ENCODE measurements at regions not wholly inside any gene's neighbourhood (a gene's known extent, or its start where the extent isn't known, plus 50 kb on each side); places are given as distances from the start of the nearest gene placed in this dataset.
"Not testable (repeated sequence)": the region's sequence is repeated elsewhere in the genome, so short reads cannot be mapped to it uniquely, and the experiment has no call there.

- Histone ChIP-seq H3K79me2 (ENCODE audit: insufficient read depth, low read depth) (no peaks in the 10 kb centered on the region), H3K9ac (no peak overlapping the region), H3K27me3 (ENCODE audit: insufficient read depth, low read depth) (no peaks in the 10 kb centered on the region), H2AFZ (ENCODE audit: low read depth) (no peak overlapping the region), H3K36me3 (ENCODE audit: insufficient read depth) (no peaks in the 10 kb centered on the region), H3K4me2 (no peak overlapping the region), H3K4me1 (ENCODE audit: low read depth, poor library complexity, severe bottlenecking) (no peaks in the 10 kb centered on the region), H4K20me1 (ENCODE audit: insufficient read depth) (no peaks in the 10 kb centered on the region), H3K4me3 (IDR thresholded peaks at IDR 0.05; ENCODE audit: insufficient read depth, low read depth, low read length) (no peak overlapping the region), H3K27ac (no peak overlapping the region)
- no peak for TF ChIP-seq CTCF (conservative IDR thresholded peaks at IDR 0.05; ENCODE audit: low read depth, low read length)
Measured at GRCh38 chr5:98333921-98334320, 439.5 kb upstream of the RGMB start.

GRCh38 chr5:98334946-98335345 lies 438.5 kb upstream of the RGMB start:
- no peaks in the 10 kb centered on the region for H3K4me1 ChIP-seq (ENCODE audit: low read depth, poor library complexity, severe bottlenecking)
- no peak overlapping the region for H2AFZ ChIP-seq (ENCODE audit: low read depth)
- H3K36me3 ChIP-seq (ENCODE audit: insufficient read depth), result no peaks in the 10 kb centered on the region
- no peak for TF ChIP-seq CTCF (conservative IDR thresholded peaks at IDR 0.05; ENCODE audit: low read depth, low read length)
- no peak overlapping the region for H3K4me3 ChIP-seq (IDR thresholded peaks at IDR 0.05; ENCODE audit: insufficient read depth, low read depth, low read length)
- no peaks in the 10 kb centered on the region for H3K27me3 ChIP-seq (ENCODE audit: insufficient read depth, low read depth)
- no peak overlapping the region for H3K4me2 ChIP-seq
- H3K9ac ChIP-seq, result no peak overlapping the region
- no peaks in the 10 kb centered on the region for H3K79me2 ChIP-seq (ENCODE audit: insufficient read depth, low read depth)
- no peak overlapping the region for H3K27ac ChIP-seq
- no peaks in the 10 kb centered on the region for H4K20me1 ChIP-seq (ENCODE audit: insufficient read depth)

- Histone ChIP-seq H3K79me2 (ENCODE audit: insufficient read depth, low read depth) (no peaks in the 10 kb centered on the region), H3K4me3 (IDR thresholded peaks at IDR 0.05; ENCODE audit: insufficient read depth, low read depth, low read length) (no peak overlapping the region), H3K36me3 (ENCODE audit: insufficient read depth) (no peaks in the 10 kb centered on the region), H3K4me2 (no peak overlapping the region), H4K20me1 (ENCODE audit: insufficient read depth) (no peaks in the 10 kb centered on the region), H3K9ac (no peak overlapping the region), H2AFZ (ENCODE audit: low read depth) (no peak overlapping the region), H3K27ac (no peak overlapping the region), H3K27me3 (ENCODE audit: insufficient read depth, low read depth) (no peaks in the 10 kb centered on the region), H3K4me1 (ENCODE audit: low read depth, poor library complexity, severe bottlenecking) (no peaks in the 10 kb centered on the region)
- no peak for TF ChIP-seq CTCF (conservative IDR thresholded peaks at IDR 0.05; ENCODE audit: low read depth, low read length)
Measured at GRCh38 chr5:98339141-98339848, 434.2 kb upstream of the RGMB start.

GRCh38 chr5:98341038-98342032 lies 432.1 kb upstream of the RGMB start:
- Histone ChIP-seq H3K4me2 (no peak overlapping the region), H3K36me3 (ENCODE audit: insufficient read depth) (no peaks in the 10 kb centered on the region), H2AFZ (ENCODE audit: low read depth) (no peak overlapping the region), H3K9ac (no peak overlapping the region), H4K20me1 (ENCODE audit: insufficient read depth) (no peaks in the 10 kb centered on the region), H3K4me3 (IDR thresholded peaks at IDR 0.05; ENCODE audit: insufficient read depth, low read depth, low read length) (no peak overlapping the region), H3K27ac (no peak overlapping the region), H3K79me2 (ENCODE audit: insufficient read depth, low read depth) (no peaks in the 10 kb centered on the region), H3K4me1 (ENCODE audit: low read depth, poor library complexity, severe bottlenecking) (no peaks in the 10 kb centered on the region), H3K27me3 (ENCODE audit: insufficient read depth, low read depth) (no peaks in the 10 kb centered on the region)
- TF ChIP-seq CTCF (conservative IDR thresholded peaks at IDR 0.05; ENCODE audit: low read depth, low read length), result no peak

GRCh38 chr5:98342958-98343660 lies 430.4 kb upstream of the RGMB start:
- H3K36me3 ChIP-seq (ENCODE audit: insufficient read depth); H3K4me2 ChIP-seq; H3K27me3 ChIP-seq (ENCODE audit: insufficient read depth, low read depth); H4K20me1 ChIP-seq (ENCODE audit: insufficient read depth); H3K9ac ChIP-seq; H3K27ac ChIP-seq; H2AFZ ChIP-seq (ENCODE audit: low read depth); H3K4me1 ChIP-seq (ENCODE audit: low read depth, poor library complexity, severe bottlenecking); H3K79me2 ChIP-seq (ENCODE audit: insufficient read depth, low read depth); H3K4me3 ChIP-seq (IDR thresholded peaks at IDR 0.05; ENCODE audit: insufficient read depth, low read depth, low read length): not testable (repeated sequence)

All from KMS-11 (cell line).